Panc1 (cell line): ENCODE measurements at regions not wholly inside any gene's neighbourhood (a gene's known extent, or its start where the extent isn't known, plus 50 kb on each side); places are given as distances from the start of the nearest gene placed in this dataset.

Experiments used
- ATAC-seq: fragments of 200-7000 bp; cut with Tn5 transposase; 2 replicates; pipeline ENCODE4 v1.9.1; 2020; ENCODE audit warnings: mild to moderate bottlenecking, moderate library complexity
- BruUV-seq: library from RNA; stranded (reverse); fragments of 400-500 nt; replicated peaks from 2 replicates; lab custom pipeline; 2021; lab: Mats Ljungman, UMichigan
- CTCF ChIA-PET: fragments of 300-600 bp; sonication (Branson Sonifier 250); formaldehyde crosslinking; loops from one replicate; lab custom pipeline; 2022; ENCODE audit warnings: antibody characterized with exemption; lab: Charles Lee
- POLR2A ChIA-PET: fragments of 300-600 bp; sonication (Branson Sonifier 250); formaldehyde crosslinking; loops from one replicate; lab custom pipeline; 2022; ENCODE audit warnings: antibody characterized with exemption; lab: Charles Lee
- DNase-seq: peaks from one replicate; pipeline ENCODE4 v3.0.0-alpha.2; 2010; ENCODE audit warnings: low read depth, low spot score
- H3K27ac ChIP-seq: 2 replicates; pipeline ENCODE4 v1.5.1; 2011; ENCODE audit warnings: mild to moderate bottlenecking, low read length, inconsistent platforms
- H3K27me3 ChIP-seq: fragments of 200-500 bp; sonication (Bioruptor generic); 2 replicates; pipeline ENCODE4 v1.6.0; 2014; ENCODE audit warnings: low read length, inconsistent platforms; ENCODE audit not compliant: control insufficient read depth, insufficient read depth
- H3K36me3 ChIP-seq: fragments of 200-500 bp; sonication (Bioruptor generic); 2 replicates; pipeline ENCODE4 v1.5.1; 2014; ENCODE audit warnings: inconsistent platforms, mild to moderate bottlenecking, low read length, moderate library complexity; ENCODE audit not compliant: control insufficient read depth, insufficient read depth
- H3K4me1 ChIP-seq: 2 replicates; pipeline ENCODE4 v1.5.1; 2011; ENCODE audit warnings: inconsistent platforms, mild to moderate bottlenecking, low read length, moderate library complexity; ENCODE audit not compliant: control insufficient read depth, insufficient read depth
- H3K4me3 ChIP-seq, 2 experiments: 2 replicates each; pipeline ENCODE4 v1.5.1; 2011 to 2012; ENCODE audit warnings: low read depth in 2 of 2, low read length in 2 of 2, mild to moderate bottlenecking in 2 of 2, inconsistent platforms in 1 of 2, moderate library complexity in 1 of 2
- H3K9me3 ChIP-seq: fragments of 200-500 bp; sonication (Bioruptor generic); 2 replicates; pipeline ENCODE4 v1.5.1; 2014; ENCODE audit warnings: low read depth, mild to moderate bottlenecking, inconsistent platforms, low read length, moderate library complexity; ENCODE audit not compliant: control insufficient read depth, insufficient read depth
- CTCF ChIP-seq: fragments of 450-650 bp; IDR thresholded peaks from 2 replicates; pipeline ENCODE4 v1.5.1; 2017; ENCODE audit warnings: mild to moderate bottlenecking
- POLR2AphosphoS5 ChIP-seq: IDR thresholded peaks from 2 replicates; pipeline ENCODE4 v1.6.1; 2012; ENCODE audit warnings: mild to moderate bottlenecking, low read depth, low read length, moderate library complexity
- REST ChIP-seq, 2 experiments: IDR thresholded peaks; 2 replicates each; pipeline ENCODE4 v1.6.1; 2011 to 2012; ENCODE audit warnings: low read depth in 2 of 2, control low read depth in 1 of 2, low read length in 1 of 2, mild to moderate bottlenecking in 1 of 2, moderate library complexity in 1 of 2; ENCODE audit not compliant: insufficient read depth in 1 of 2
- SIN3A ChIP-seq: IDR thresholded peaks from 2 replicates; pipeline ENCODE4 v1.6.1; 2012; ENCODE audit warnings: low read depth, mild to moderate bottlenecking, low read length, moderate library complexity, borderline replicate concordance; ENCODE audit not compliant: insufficient read depth
- TCF7L2 ChIP-seq: IDR thresholded peaks from 2 replicates; pipeline ENCODE4 v1.6.1; 2011; ENCODE audit warnings: mild to moderate bottlenecking, low read depth, low read length, inconsistent platforms
- in situ Hi-C: cut with HindIII; loops from 2 replicates; pipeline ENCODE4 v1.10.0; 2016; ENCODE audit warnings: low sequenced_read_pairs, low pct_unique_long_range_greater_than_20kb
- intact Hi-C: fragments of 100-400 bp; cut with micrococcal nuclease; formaldehyde crosslinking; loops from one replicate; pipeline ENCODE4 v1.10.0; 2022; ENCODE audit not compliant: unreplicated experiment

- Histone ChIP-seq H3K27ac (no peak overlapping the region), H3K4me1 (no peaks in the 10 kb centered on the region), H3K4me3 (no peak overlapping the region), H3K36me3 (no peaks in the 10 kb centered on the region), H3K9me3 (no peaks in the 10 kb centered on the region), H3K27me3 (no peaks in the 10 kb centered on the region)
- ChIA-PET POLR2A (no interaction called here), CTCF (no interaction called here)
- in situ Hi-C loops (no loop called here), intact Hi-C loops (loop anchor here (10.0 kb wide), 1 partner anchor 555 kb away; no protein-coding TSS in a partner anchor)
- TF ChIP-seq CTCF: no peak
- TF ChIP-seq REST (IDR thresholded peaks at IDR 0.05; ENCODE audit: insufficient read depth in 1 of 2, low read depth in 2 of 2, low read length in 1 of 2): no peak
- TF ChIP-seq TCF7L2: no peak
- TF ChIP-seq POLR2AphosphoS5: no peak
- no peak for TF ChIP-seq SIN3A
- no peak for DNase-seq
- no TSS peak for BruUV-seq
- no peak for ATAC-seq
Observed at GRCh38 chr7:25279705-25280104, 51.4 kb upstream of the NPVF start.

- ChIA-PET POLR2A (no interaction called here), CTCF (no interaction called here)
- H3K27me3 ChIP-seq: no peaks in the 10 kb centered on the region
- no peaks in the 10 kb centered on the region for H3K4me1 ChIP-seq
- no peaks in the 10 kb centered on the region for H3K36me3 ChIP-seq
- intact Hi-C loops (no loop called here), in situ Hi-C loops (no loop called here)
- TF ChIP-seq POLR2AphosphoS5: no peak
- TF ChIP-seq SIN3A: no peak
- TF ChIP-seq REST (IDR thresholded peaks at IDR 0.05; ENCODE audit: insufficient read depth in 1 of 2, low read depth in 2 of 2, low read length in 1 of 2): no peak
- no peak for TF ChIP-seq CTCF
- TF ChIP-seq TCF7L2: no peak
- DNase-seq (no peak), ATAC-seq (no peak)
- no peaks in the 10 kb centered on the region for H3K9me3 ChIP-seq
- BruUV-seq: no TSS peak
- H3K27ac ChIP-seq: no peak overlapping the region
- no peak overlapping the region for H3K4me3 ChIP-seq
Observed at GRCh38 chr7:25280181-25280580, 51.9 kb upstream of the NPVF start.
